Stimulated activated naive B cell treated with anti-CD40 and anti-IgM and Interleukin-4, amounts not matched to agents 10 μg/mL and 1 μg/mL and 100 μg/mL, for 72 hours (primary cell): ENCODE measurements at regions not wholly inside any gene's neighbourhood (a gene's known extent, or its start where the extent isn't known, plus 50 kb on each side); places are given as distances from the start of the nearest gene placed in this dataset.

ENCODE experiments used
- ATAC-seq, 2 donors: fragments of 150-1000 bp; cut with Tn5 transposase; replicated peaks; 2 replicates each; pipeline ENCODE4 v1.10.0; 2021; ENCODE audit warnings: moderate library complexity in 1 of 2
- DNase-seq: peaks from one replicate; pipeline ENCODE4 v3.0.0; 2021
- H3K27ac Mint-ChIP-seq: one replicate; pipeline ENCODE4 v1.8.0; 2022; ENCODE audit warnings: mild to moderate bottlenecking, mixed read lengths
- H3K27me3 Mint-ChIP-seq, 2 donors: one replicate each; pipeline ENCODE4 v1.8.0; 2022; ENCODE audit warnings: mixed read lengths in 2 of 2
- H3K36me3 Mint-ChIP-seq, 2 donors: one replicate each; pipeline ENCODE4 v1.8.0; 2022; ENCODE audit warnings: mixed read lengths in 2 of 2, mild to moderate bottlenecking in 1 of 2
- H3K4me1 Mint-ChIP-seq, 2 donors: one replicate each; pipeline ENCODE4 v1.8.0; 2022; ENCODE audit warnings: mixed read lengths in 2 of 2, mild to moderate bottlenecking in 1 of 2
- H3K4me3 Mint-ChIP-seq, 2 donors: one replicate each; pipeline ENCODE4 v1.8.0; 2022; ENCODE audit warnings: mild to moderate bottlenecking in 2 of 2, mixed read lengths in 2 of 2, moderate library complexity in 1 of 2
- H3K9me3 Mint-ChIP-seq, 2 donors: one replicate each; pipeline ENCODE4 v1.8.0; 2022; ENCODE audit warnings: mixed read lengths in 2 of 2, mild to moderate bottlenecking in 1 of 2

- Mint-ChIP-seq H3K4me1 (no peaks in the 10 kb centered on the region), H3K36me3 (no peaks in the 10 kb centered on the region), H3K27ac (no peak overlapping the region), H3K4me3 (no peak overlapping the region), H3K27me3 (no peaks in the 10 kb centered on the region), H3K9me3 (peaks cover 0 to 4% of the 10 kb centered on the region in 2 donors)
- ATAC-seq = no peak
- no peak for DNase-seq
These were observed 703.3 kb upstream of the ARGLU1 start for GRCh38 chr13:107271227-107271626.

GRCh38 chr13:107266657-107267056 is 698.7 kb upstream of the ARGLU1 start:
- Mint-ChIP-seq H3K36me3 (no peaks in the 10 kb centered on the region), H3K4me1 (no peaks in the 10 kb centered on the region), H3K4me3 (no peak overlapping the region), H3K27ac (no peak overlapping the region), H3K27me3 (no peaks in the 10 kb centered on the region), H3K9me3 (peaks cover 0 to 8% of the 10 kb centered on the region in 2 donors)
- ATAC-seq (no peak), DNase-seq (no peak)

- no peak overlapping the region for H3K4me3 Mint-ChIP-seq
- H3K36me3 Mint-ChIP-seq = no peaks in the 10 kb centered on the region
- H3K27ac Mint-ChIP-seq = no peak overlapping the region
- DNase-seq (no peak), ATAC-seq (no peak)
- H3K27me3 Mint-ChIP-seq = no peaks in the 10 kb centered on the region
- H3K9me3 Mint-ChIP-seq = peaks cover 5% of the 10 kb centered on the region in 2 donors
- no peaks in the 10 kb centered on the region for H3K4me1 Mint-ChIP-seq
These were observed 690.8 kb upstream of the ARGLU1 start for GRCh38 chr13:107258599-107259187.

GRCh38 chr13:107254392-107254791 is 686.5 kb upstream of the ARGLU1 start:
- Mint-ChIP-seq H3K27ac (no peak overlapping the region), H3K4me1 (no peaks in the 10 kb centered on the region), H3K9me3 (no peaks in the 10 kb centered on the region), H3K36me3 (no peaks in the 10 kb centered on the region), H3K4me3 (no peak overlapping the region), H3K27me3 (no peaks in the 10 kb centered on the region)
- no peak for DNase-seq
- ATAC-seq = no peak

GRCh38 chr13:107252428-107252827 is 684.5 kb upstream of the ARGLU1 start:
- no peaks in the 10 kb centered on the region for H3K27me3 Mint-ChIP-seq
- H3K9me3 Mint-ChIP-seq = no peaks in the 10 kb centered on the region
- no peaks in the 10 kb centered on the region for H3K36me3 Mint-ChIP-seq
- no peak for DNase-seq
- ATAC-seq = no peak
- H3K27ac Mint-ChIP-seq = no peak overlapping the region
- no peak overlapping the region for H3K4me3 Mint-ChIP-seq
- H3K4me1 Mint-ChIP-seq = no peaks in the 10 kb centered on the region

GRCh38 chr13:107252021-107252420 is 684.1 kb upstream of the ARGLU1 start:
- H3K9me3 Mint-ChIP-seq = no peaks in the 10 kb centered on the region
- H3K36me3 Mint-ChIP-seq = no peaks in the 10 kb centered on the region
- H3K4me3 Mint-ChIP-seq = no peak overlapping the region
- no peak overlapping the region for H3K27ac Mint-ChIP-seq
- ATAC-seq (no peak), DNase-seq (no peak)
- no peaks in the 10 kb centered on the region for H3K4me1 Mint-ChIP-seq
- H3K27me3 Mint-ChIP-seq = no peaks in the 10 kb centered on the region

GRCh38 chr13:107251341-107251740 is 683.4 kb upstream of the ARGLU1 start:
- Mint-ChIP-seq H3K4me3 (no peak overlapping the region), H3K27me3 (no peaks in the 10 kb centered on the region), H3K4me1 (no peaks in the 10 kb centered on the region), H3K36me3 (no peaks in the 10 kb centered on the region), H3K27ac (no peak overlapping the region), H3K9me3 (no peaks in the 10 kb centered on the region)
- no peak for DNase-seq
- ATAC-seq = no peak

GRCh38 chr13:107250628-107251027 is 682.7 kb upstream of the ARGLU1 start:
- no peaks in the 10 kb centered on the region for H3K4me1 Mint-ChIP-seq
- DNase-seq = no peak
- H3K27me3 Mint-ChIP-seq = no peaks in the 10 kb centered on the region
- no peak overlapping the region for H3K27ac Mint-ChIP-seq
- no peaks in the 10 kb centered on the region for H3K36me3 Mint-ChIP-seq
- no peak overlapping the region for H3K4me3 Mint-ChIP-seq
- no peak for ATAC-seq
- H3K9me3 Mint-ChIP-seq = no peaks in the 10 kb centered on the region

GRCh38 chr13:107244241-107244640 is 676.3 kb upstream of the ARGLU1 start:
- no peak for ATAC-seq
- Mint-ChIP-seq H3K4me1 (no peaks in the 10 kb centered on the region), H3K9me3 (no peaks in the 10 kb centered on the region), H3K27me3 (no peaks in the 10 kb centered on the region), H3K27ac (no peak overlapping the region), H3K4me3 (no peak overlapping the region), H3K36me3 (no peaks in the 10 kb centered on the region)
- no peak for DNase-seq

GRCh38 chr13:107242138-107242537 is 674.2 kb upstream of the ARGLU1 start:
- no peak overlapping the region for H3K27ac Mint-ChIP-seq
- no peaks in the 10 kb centered on the region for H3K4me1 Mint-ChIP-seq
- H3K36me3 Mint-ChIP-seq = no peaks in the 10 kb centered on the region
- no peak overlapping the region for H3K4me3 Mint-ChIP-seq
- no peaks in the 10 kb centered on the region for H3K9me3 Mint-ChIP-seq
- DNase-seq (no peak), ATAC-seq (no peak)
- H3K27me3 Mint-ChIP-seq = no peaks in the 10 kb centered on the region

GRCh38 chr13:107241381-107241780 is 673.4 kb upstream of the ARGLU1 start:
- Mint-ChIP-seq H3K9me3 (no peaks in the 10 kb centered on the region), H3K27ac (no peak overlapping the region), H3K4me3 (no peak overlapping the region), H3K27me3 (no peaks in the 10 kb centered on the region), H3K36me3 (no peaks in the 10 kb centered on the region), H3K4me1 (no peaks in the 10 kb centered on the region)
- no peak for DNase-seq
- no peak for ATAC-seq

GRCh38 chr13:107239213-107239612 is 671.3 kb upstream of the ARGLU1 start:
- Mint-ChIP-seq H3K4me1 (no peaks in the 10 kb centered on the region), H3K27ac (no peak overlapping the region), H3K4me3 (no peak overlapping the region), H3K9me3 (no peaks in the 10 kb centered on the region), H3K36me3 (no peaks in the 10 kb centered on the region), H3K27me3 (no peaks in the 10 kb centered on the region)
- no peak for ATAC-seq
- DNase-seq = no peak

- Mint-ChIP-seq H3K4me1 (no peaks in the 10 kb centered on the region), H3K27ac (no peak overlapping the region), H3K9me3 (no peaks in the 10 kb centered on the region)
These were observed 670.5 kb upstream of the ARGLU1 start for GRCh38 chr13:107238262-107238981.

GRCh38 chr13:107234319-107235073 is 666.6 kb upstream of the ARGLU1 start:
- Mint-ChIP-seq H3K4me1 (no peaks in the 10 kb centered on the region), H3K27me3 (no peaks in the 10 kb centered on the region), H3K36me3 (no peaks in the 10 kb centered on the region), H3K27ac (no peak overlapping the region), H3K4me3 (no peak overlapping the region), H3K9me3 (no peaks in the 10 kb centered on the region)
- ATAC-seq (no peak), DNase-seq (no peak)

More at GRCh38 chr13:107238262-107238981, 670.5 kb upstream of the ARGLU1 start:
- DNase-seq = no peak
- no peak for ATAC-seq
- H3K4me3 Mint-ChIP-seq = no peak overlapping the region
- H3K27me3 Mint-ChIP-seq = no peaks in the 10 kb centered on the region
- no peaks in the 10 kb centered on the region for H3K36me3 Mint-ChIP-seq

GRCh38 chr13:107233541-107233940 is 665.6 kb upstream of the ARGLU1 start:
- Mint-ChIP-seq H3K27ac (no peak overlapping the region), H3K27me3 (no peaks in the 10 kb centered on the region)

More at GRCh38 chr13:107233541-107233940, 665.6 kb upstream of the ARGLU1 start:
- no peak overlapping the region for H3K4me3 Mint-ChIP-seq
- no peaks in the 10 kb centered on the region for H3K36me3 Mint-ChIP-seq
- ATAC-seq = no peak
- no peaks in the 10 kb centered on the region for H3K9me3 Mint-ChIP-seq
- H3K4me1 Mint-ChIP-seq = no peaks in the 10 kb centered on the region
- no peak for DNase-seq
